ENCODE measurements at regions not wholly inside any gene's neighbourhood (a gene's known extent, or its start where the extent isn't known, plus 50 kb on each side); places are given as distances from the start of the nearest gene placed in this dataset.

- no peak for DNase-seq (ENCODE audit: low read depth, low spot score)
These were observed 50.1 kb upstream of the GDF10 start for GRCh38 chr10:47249881-47250280.
